ENCODE measurements at regions not wholly inside any gene's neighbourhood (a gene's known extent, or its start where the extent isn't known, plus 50 kb on each side); places are given as distances from the start of the nearest gene placed in this dataset.
A peak's percentile ranks its signal among the peaks of the same experiment; 100 is the strongest.

GRCh38 chr6:90388395-90388794 lies 91.8 kb upstream of the BACH2 start:
- peak overlapping the region; percentile 56; the same call in 1 of the 2 replicates for H2AFZ ChIP-seq (ENCODE audit: low read length)
- TF ChIP-seq EZH2phosphoT487 (IDR thresholded peaks at IDR 0.05; ENCODE audit: borderline replicate concordance, low read depth, low read length) (no peak), CTCF (conservative IDR thresholded peaks at IDR 0.05; ENCODE audit: low read length) (no peak)
- peaks cover 7% of the 10 kb centered on the region; the same call in 1 of the 2 replicates for H3K9me3 ChIP-seq (ENCODE audit: low read length)
- peak overlapping the region; percentile 90 for H3K4me2 ChIP-seq (ENCODE audit: low read length)
- no peaks in the 10 kb centered on the region; the same call in 1 of the 2 replicates for H3K36me3 ChIP-seq (ENCODE audit: insufficient read depth, low read length)
- no peaks in the 10 kb centered on the region for H4K20me1 ChIP-seq (ENCODE audit: insufficient read depth, low read length)
- ChIA-PET CTCF (ENCODE audit: unreplicated experiment) (interaction anchor here (0.5 to 1.2 kb wide), 3 partner anchors 9 to 92 kb away, joined by 3 to 4 read pairs (median 3); partner anchors contain the start of gene BACH2), POLR2A (interaction anchor here (0.7 to 5.4 kb wide), 14 partner anchors 8 to 98 kb away, joined by 3 to 39 read pairs (median 6); no protein-coding TSS in a partner anchor)
- H3K27ac ChIP-seq (ENCODE audit: low read depth, low read length, poor library complexity, severe bottlenecking): peak overlapping the region; percentile 97
- no peaks in the 10 kb centered on the region for H3K9me2 ChIP-seq (ENCODE audit: insufficient read depth, low read length)
- no peak for DNase-seq (ENCODE audit: low spot score)
- H3K79me2 ChIP-seq (ENCODE audit: insufficient read depth, low read depth, low read length): peaks cover 19% of the 10 kb centered on the region; the same call in 1 of the 2 replicates
- H3K4me3 ChIP-seq (ENCODE audit: low read depth, low read length, poor library complexity, severe bottlenecking): no peak overlapping the region
- BruUV-seq (replicated peaks): no TSS peak
- intact Hi-C loops (cut with micrococcal nuclease; ENCODE audit: unreplicated experiment): no loop called here
- peaks cover 90% of the 10 kb centered on the region for H3K4me1 ChIP-seq (ENCODE audit: insufficient read depth, low read length, poor library complexity, severe bottlenecking)

- Histone ChIP-seq H3K36me3 (ENCODE audit: insufficient read depth, low read length) (no peaks in the 10 kb centered on the region; the same call in 1 of the 2 replicates), H3K4me2 (ENCODE audit: low read length) (peak overlapping the region; percentile 90), H3K9me2 (ENCODE audit: insufficient read depth, low read length) (no peaks in the 10 kb centered on the region), H3K4me3 (ENCODE audit: low read depth, low read length, poor library complexity, severe bottlenecking) (peak overlapping the region; percentile 7), H4K20me1 (ENCODE audit: insufficient read depth, low read length) (no peaks in the 10 kb centered on the region), H3K9me3 (ENCODE audit: low read length) (peaks cover 7% of the 10 kb centered on the region; the same call in 1 of the 2 replicates), H2AFZ (ENCODE audit: low read length) (peak overlapping the region; percentile 56; the same call in 1 of the 2 replicates), H3K27ac (ENCODE audit: low read depth, low read length, poor library complexity, severe bottlenecking) (peak overlapping the region; percentile 97), H3K79me2 (ENCODE audit: insufficient read depth, low read depth, low read length) (peaks cover 19% of the 10 kb centered on the region; the same call in 1 of the 2 replicates), H3K4me1 (ENCODE audit: insufficient read depth, low read length, poor library complexity, severe bottlenecking) (peaks cover 89% of the 10 kb centered on the region)
- no TSS peak for BruUV-seq (replicated peaks)
- peak; percentile 57 for DNase-seq (ENCODE audit: low spot score)
- CTCF ChIA-PET (ENCODE audit: unreplicated experiment): interaction anchor here (0.7 to 1.2 kb wide), 2 partner anchors 8 to 91 kb away, joined by 3 read pairs; partner anchors contain the start of gene BACH2
- intact Hi-C loops (cut with micrococcal nuclease; ENCODE audit: unreplicated experiment): no loop called here
- TF ChIP-seq EZH2phosphoT487 (IDR thresholded peaks at IDR 0.05; ENCODE audit: borderline replicate concordance, low read depth, low read length): no peak
- TF ChIP-seq CTCF (conservative IDR thresholded peaks at IDR 0.05; ENCODE audit: low read length): no peak
- POLR2A ChIA-PET: interaction anchor here (0.6 to 5.4 kb wide), 14 partner anchors 11 to 100 kb away, joined by 3 to 39 read pairs (median 6); no protein-coding TSS in a partner anchor
Measured at GRCh38 chr6:90387826-90388225, 91.2 kb upstream of the BACH2 start.

GRCh38 chr6:90387383-90387775 lies 90.7 kb upstream of the BACH2 start:
- Histone ChIP-seq H3K9me3 (ENCODE audit: low read length) (peaks cover 7% of the 10 kb centered on the region; the same call in 1 of the 2 replicates), H3K4me3 (ENCODE audit: low read depth, low read length, poor library complexity, severe bottlenecking) (peak overlapping the region; percentile 7), H3K36me3 (ENCODE audit: insufficient read depth, low read length) (no peaks in the 10 kb centered on the region; the same call in 1 of the 2 replicates), H3K4me1 (ENCODE audit: insufficient read depth, low read length, poor library complexity, severe bottlenecking) (peaks cover 89% of the 10 kb centered on the region), H3K4me2 (ENCODE audit: low read length) (peak overlapping the region; percentile 90), H3K79me2 (ENCODE audit: insufficient read depth, low read depth, low read length) (peaks cover 19% of the 10 kb centered on the region; the same call in 1 of the 2 replicates), H3K27ac (ENCODE audit: low read depth, low read length, poor library complexity, severe bottlenecking) (peak overlapping the region; percentile 97), H2AFZ (ENCODE audit: low read length) (peak overlapping the region; percentile 56; the same call in 1 of the 2 replicates), H4K20me1 (ENCODE audit: insufficient read depth, low read length) (no peaks in the 10 kb centered on the region), H3K9me2 (ENCODE audit: insufficient read depth, low read length) (no peaks in the 10 kb centered on the region)
- intact Hi-C loops (cut with micrococcal nuclease; ENCODE audit: unreplicated experiment): no loop called here
- ChIA-PET CTCF (ENCODE audit: unreplicated experiment) (no interaction called here), POLR2A (interaction anchor here (0.6 to 5.4 kb wide), 13 partner anchors 11 to 100 kb away, joined by 3 to 39 read pairs (median 6); no protein-coding TSS in a partner anchor)
- no peak for DNase-seq (ENCODE audit: low spot score)
- no TSS peak for BruUV-seq (replicated peaks)
- TF ChIP-seq EZH2phosphoT487 (IDR thresholded peaks at IDR 0.05; ENCODE audit: borderline replicate concordance, low read depth, low read length): no peak
- TF ChIP-seq CTCF (conservative IDR thresholded peaks at IDR 0.05; ENCODE audit: low read length): no peak
